HG02678 (cell line): ENCODE measurements at regions not wholly inside any gene's neighbourhood (a gene's known extent, or its start where the extent isn't known, plus 50 kb on each side); places are given as distances from the start of the nearest gene placed in this dataset.
"Not testable (repeated sequence)": the region's sequence is repeated elsewhere in the genome, so short reads cannot be mapped to it uniquely, and the experiment has no call there.

ENCODE experiments used
- ATAC-seq: cut with Tn5 transposase; IDR thresholded peaks from one replicate; pipeline ENCODE4 v1.9.1; 2021; ENCODE audit warnings: mild to moderate bottlenecking, moderate library complexity; ENCODE audit not compliant: unreplicated experiment

- no peak for ATAC-seq
Observed at GRCh38 chr17:51347851-51348584, 87.7 kb downstream of the UTP18 start.

GRCh38 chr17:51351080-51351479 lies 90.7 kb downstream of the UTP18 start:
- no peak for ATAC-seq

DNA sequence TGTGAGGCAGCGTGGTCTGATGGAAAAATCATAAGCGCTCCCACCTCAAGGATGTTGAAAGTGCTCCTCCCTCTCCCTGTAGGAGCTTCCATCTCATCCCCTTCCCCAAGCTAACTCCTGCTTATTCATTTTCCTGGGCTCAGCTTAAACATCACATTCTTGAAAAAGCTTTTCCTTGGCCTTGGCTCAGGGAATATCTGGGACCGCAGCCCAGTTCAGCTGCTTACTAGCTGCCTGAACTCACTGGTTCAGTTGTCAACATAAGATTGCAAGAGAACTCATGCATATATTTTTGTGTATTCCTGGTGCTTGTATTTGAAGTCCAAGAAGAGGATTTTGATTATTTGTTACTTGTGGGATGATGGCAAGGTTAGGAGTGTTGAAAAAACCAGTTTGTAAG lies 91.5 kb downstream of the UTP18 start:
- ATAC-seq: no peak

DNA sequence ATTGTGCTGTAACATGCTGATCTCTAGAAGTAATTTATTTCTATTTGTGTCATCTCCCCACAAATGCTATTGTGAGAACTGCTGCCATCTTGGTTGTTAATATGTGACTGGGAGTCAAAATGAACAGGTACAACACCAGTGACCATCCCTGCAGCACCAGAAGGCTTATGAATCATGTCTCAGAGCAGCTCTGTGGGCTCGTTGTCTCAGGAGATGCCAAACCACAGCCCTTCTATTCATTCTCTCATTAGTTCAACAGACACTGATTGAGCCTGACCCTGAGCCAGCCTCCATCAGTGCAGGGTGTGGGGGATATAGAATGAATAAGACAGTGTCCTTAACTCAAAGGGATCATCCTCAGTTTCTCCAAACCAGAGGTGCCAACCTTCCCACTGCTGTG lies 92.5 kb downstream of the UTP18 start:
- no peak for ATAC-seq

DNA sequence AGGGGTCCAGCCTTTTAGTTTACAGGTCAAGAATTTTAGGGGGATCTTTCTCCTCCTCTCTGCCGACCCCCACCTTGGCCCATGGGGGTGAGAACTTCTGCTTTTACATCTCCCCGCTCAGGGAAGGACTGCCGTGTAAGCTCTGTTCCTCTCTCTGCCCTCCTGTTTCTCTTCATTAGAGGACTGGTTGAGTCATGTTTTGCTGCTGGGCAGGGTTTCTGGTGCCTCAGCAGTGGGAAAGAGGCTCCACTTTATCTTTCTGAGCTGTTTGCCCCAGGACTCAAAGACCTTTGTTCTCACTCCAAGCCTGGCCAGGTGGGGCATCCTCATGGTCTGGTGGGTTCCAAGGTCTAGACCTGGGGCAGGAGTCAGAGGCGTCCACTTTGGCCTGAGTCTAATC lies 93.0 kb downstream of the UTP18 start:
- no peak for ATAC-seq

- no peak for ATAC-seq
Observed at GRCh38 chr17:51354936-51355335, 94.6 kb downstream of the UTP18 start.

- no peak for ATAC-seq
Observed at GRCh38 chr17:51355441-51356410, 95.4 kb downstream of the UTP18 start.

GRCh38 chr17:51359055-51359454 lies 98.7 kb downstream of the UTP18 start:
- no peak for ATAC-seq

DNA sequence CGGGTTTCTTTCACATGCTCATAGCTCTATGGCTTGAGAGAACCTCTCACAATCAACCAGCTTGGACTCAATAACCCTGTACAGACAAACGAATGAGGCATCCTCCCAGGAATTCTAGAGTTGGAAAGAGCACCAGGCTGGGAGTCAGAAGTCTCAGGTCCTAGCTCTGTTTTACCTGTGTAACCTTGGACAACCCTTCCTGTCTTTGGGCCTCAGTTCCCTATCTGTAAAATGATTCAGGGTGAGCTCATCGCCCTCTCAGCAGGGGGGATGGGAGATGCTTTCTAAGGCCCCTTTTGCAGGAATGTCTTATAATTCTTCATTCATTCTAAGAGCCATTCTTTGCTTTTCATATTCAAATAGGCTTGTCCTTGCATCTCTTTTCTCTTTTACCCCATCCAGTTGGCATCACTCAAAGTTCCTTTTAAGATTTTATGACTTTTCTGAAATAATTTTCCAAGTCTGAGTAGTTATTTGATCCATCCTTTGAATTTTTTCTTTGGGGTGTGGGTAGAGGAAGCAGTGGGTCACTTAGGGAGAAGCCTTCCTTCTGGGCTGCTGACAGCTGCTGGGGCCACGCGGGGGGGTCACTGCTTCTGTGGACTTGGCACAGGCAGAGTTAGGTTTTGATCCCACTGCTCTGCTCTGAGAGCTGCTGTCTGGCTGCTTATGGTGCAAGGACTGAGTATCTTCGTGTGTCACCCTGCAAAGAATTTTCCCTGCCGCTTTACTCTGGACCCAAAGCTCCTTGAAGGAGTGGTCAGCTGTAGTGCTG lies 102.7 kb downstream of the UTP18 start:
- ATAC-seq: no peak

DNA sequence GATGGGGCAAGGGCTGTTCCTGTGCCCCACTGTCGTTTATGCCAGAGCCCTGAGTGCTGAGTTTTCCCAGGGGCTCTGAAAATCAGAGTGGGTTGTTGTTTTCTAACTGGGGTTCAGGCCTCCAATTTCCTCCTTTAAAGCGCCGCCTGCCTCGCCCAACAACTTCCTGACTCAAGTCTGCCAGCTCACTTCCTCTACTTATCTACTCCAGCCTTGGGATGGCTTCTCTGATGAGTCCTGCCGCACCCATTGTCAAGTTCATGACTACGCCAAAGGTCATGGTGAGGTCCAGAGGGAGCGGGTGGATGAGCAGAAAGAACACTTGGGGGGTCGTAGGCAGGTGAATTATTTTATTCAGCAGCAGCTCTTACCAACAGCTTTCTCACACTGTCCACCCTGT lies 104.7 kb downstream of the UTP18 start:
- no peak for ATAC-seq

- no peak for ATAC-seq
Observed at GRCh38 chr17:51366866-51367265, 106.5 kb downstream of the UTP18 start.

DNA sequence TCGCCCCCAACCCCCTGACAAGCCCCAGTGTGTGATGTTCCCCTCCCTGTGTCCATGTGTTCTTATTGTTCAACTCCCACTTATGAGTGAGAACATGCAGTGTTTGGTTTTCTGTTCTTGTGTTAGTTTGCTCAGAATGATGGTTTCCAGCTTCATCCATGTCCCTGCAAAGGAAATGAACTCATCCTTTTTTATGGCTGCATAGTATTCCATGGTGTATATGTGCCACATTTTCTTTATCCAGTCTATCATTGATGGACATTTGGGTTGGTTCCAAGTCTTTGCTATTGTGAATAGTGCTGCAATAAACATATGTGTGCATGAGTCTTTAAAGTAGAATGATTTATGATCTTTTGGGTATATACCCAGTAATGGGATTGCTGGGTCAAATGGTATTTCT lies 107.5 kb downstream of the UTP18 start:
- ATAC-seq: not testable (repeated sequence)

DNA sequence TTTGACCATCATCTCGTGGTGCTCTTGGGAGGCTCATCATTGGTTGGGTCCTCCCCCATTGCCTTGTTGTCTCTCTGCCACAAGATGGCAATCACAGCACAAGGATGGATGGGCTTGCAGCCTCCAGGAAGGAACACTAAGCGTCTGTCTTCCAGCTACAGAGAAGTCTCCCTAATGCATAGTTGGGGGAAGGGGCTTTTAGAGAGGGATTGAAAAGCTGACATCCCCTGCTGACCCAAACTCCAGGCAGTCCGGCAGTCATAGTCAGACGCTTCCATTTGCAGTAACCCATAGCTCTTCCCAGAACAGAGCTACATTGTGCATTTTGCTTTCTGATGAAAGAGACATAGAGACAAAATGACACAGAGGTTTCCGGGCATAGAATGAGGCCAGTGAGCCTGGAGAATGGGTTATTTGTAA lies 111.4 kb downstream of the UTP18 start:
- ATAC-seq: no peak

DNA sequence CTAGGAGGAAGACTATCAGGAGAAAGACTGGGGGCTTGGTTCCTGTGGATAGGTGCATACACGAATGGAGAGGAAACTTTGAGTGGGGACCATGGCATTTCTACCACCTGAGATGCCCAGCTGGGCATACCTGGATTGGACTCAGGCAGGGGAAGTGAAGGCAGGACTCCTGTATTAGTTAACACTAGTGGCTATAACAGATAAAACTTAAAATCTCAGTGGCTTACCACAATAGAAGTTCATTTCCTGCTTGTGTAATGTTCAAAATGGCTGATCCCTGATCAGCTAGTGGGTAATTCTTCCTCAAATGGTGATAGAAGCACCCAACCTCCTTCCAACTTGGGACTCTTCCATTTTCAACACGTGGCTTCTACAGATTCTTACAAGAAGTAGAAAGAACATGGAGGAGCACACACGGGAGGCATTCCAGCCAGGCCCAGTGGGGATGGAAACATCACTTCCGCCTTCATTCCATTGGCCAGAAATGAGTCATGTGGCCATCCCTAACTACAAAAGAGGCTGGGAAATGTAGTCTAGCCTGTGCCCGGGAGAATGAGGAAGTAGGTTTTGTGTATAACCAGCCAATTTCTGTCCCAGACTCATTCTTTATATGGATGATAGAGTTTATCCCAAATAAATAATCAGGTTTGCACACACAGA lies 112.1 kb downstream of the UTP18 start:
- no peak for ATAC-seq

GRCh38 chr17:51373489-51374152 lies 113.3 kb downstream of the UTP18 start:
- no peak for ATAC-seq

DNA sequence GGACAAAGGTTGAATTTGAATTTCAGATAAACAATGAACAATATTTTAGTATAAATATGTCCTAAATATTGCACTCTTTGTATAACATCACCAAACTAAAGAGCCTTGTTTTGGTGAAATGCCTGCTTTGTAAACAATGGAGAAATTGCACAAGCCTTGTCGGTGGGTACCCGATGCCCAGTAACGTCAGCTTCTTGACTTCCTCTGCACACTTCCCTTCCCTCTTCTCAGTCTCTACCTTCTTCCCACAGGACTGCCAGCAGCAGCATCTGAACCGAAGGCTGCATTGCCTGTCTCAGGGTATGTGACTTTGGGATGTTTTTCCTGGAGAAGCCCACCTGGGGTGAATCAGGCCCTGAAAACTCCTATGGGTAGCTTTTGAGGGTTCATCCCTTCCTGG lies 113.9 kb downstream of the UTP18 start:
- ATAC-seq: no peak

GRCh38 chr17:51375771-51376170 lies 115.4 kb downstream of the UTP18 start:
- ATAC-seq: no peak

DNA sequence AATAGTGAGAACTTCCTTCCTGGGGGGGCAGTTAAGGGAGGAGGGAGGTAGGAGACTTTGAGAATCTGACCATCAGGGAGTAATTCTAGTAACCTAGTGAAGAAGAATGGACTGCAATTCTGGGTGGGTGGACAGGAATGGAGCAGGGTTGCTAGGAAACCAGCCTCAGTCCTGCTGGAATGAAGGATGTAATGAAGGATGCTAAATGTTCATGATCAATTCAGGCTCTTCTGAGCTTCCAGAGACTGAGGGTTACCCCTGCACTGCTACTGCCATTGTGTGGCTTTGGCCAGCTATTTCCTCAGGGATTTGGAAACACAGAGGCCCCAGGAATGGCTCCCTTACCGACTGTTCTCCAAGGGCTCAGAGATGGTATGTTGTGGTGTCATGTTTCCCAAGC lies 116.4 kb downstream of the UTP18 start:
- no peak for ATAC-seq

GRCh38 chr17:51381262-51381661 lies 120.9 kb downstream of the UTP18 start:
- ATAC-seq: no peak

- ATAC-seq: no peak
Observed at GRCh38 chr17:51385208-51385607, 124.9 kb downstream of the UTP18 start.
